SK-N-MC (cell line): ENCODE measurements at regions not wholly inside any gene's neighbourhood (a gene's known extent, or its start where the extent isn't known, plus 50 kb on each side); places are given as distances from the start of the nearest gene placed in this dataset.
"Not testable (repeated sequence)": the region's sequence is repeated elsewhere in the genome, so short reads cannot be mapped to it uniquely, and the experiment has no call there.

Experiments used
- DNase-seq: peaks from one replicate; pipeline ENCODE4 v3.0.0-alpha.2; 2011; ENCODE audit warnings: low read depth, low spot score
- H3K27ac ChIP-seq: fragments of 200-600 bp; sonication (generic); 2 replicates; pipeline ENCODE4 v1.5.1; 2016; ENCODE audit warnings: mixed run types
- H3K36me3 ChIP-seq: fragments of 200-600 bp; sonication (generic); 2 replicates; pipeline ENCODE4 v1.6.1; 2017; ENCODE audit warnings: antibody characterized with exemption, low read length, mixed read lengths; ENCODE audit not compliant: insufficient read depth
- H3K4me3 ChIP-seq: fragments of 200-600 bp; sonication (generic); 2 replicates; pipeline ENCODE4 v1.5.1; 2016
- H3K9ac ChIP-seq: fragments of 200-600 bp; sonication (generic); 2 replicates; pipeline ENCODE4 v1.8.0; 2017; ENCODE audit warnings: mixed run types, mixed read lengths; ENCODE audit not compliant: insufficient read length
- H3K9me3 ChIP-seq: fragments of 200-600 bp; sonication (generic); 2 replicates; pipeline ENCODE4 v1.6.1; 2017; ENCODE audit warnings: low read depth, mild to moderate bottlenecking, antibody characterized with exemption, low read length, moderate library complexity, mixed read lengths
- EZH2 ChIP-seq: fragments of 200-600 bp; sonication (generic); IDR thresholded peaks from one replicate; pipeline ENCODE4 v1.6.1; 2017; ENCODE audit warnings: antibody characterized with exemption
- FOXP2 ChIP-seq: optimal IDR thresholded peaks from 2 replicates; pipeline ENCODE3; 2011; ENCODE audit warnings: mild to moderate bottlenecking, moderate library complexity; ENCODE audit not compliant: insufficient read depth; ENCODE audit errors: extremely low read length, control extremely low read depth
- POLR2AphosphoS5 ChIP-seq: IDR thresholded peaks from 2 replicates; pipeline ENCODE4 v1.6.1; 2012; ENCODE audit warnings: mild to moderate bottlenecking, low read depth, low read length, borderline replicate concordance

DNA sequence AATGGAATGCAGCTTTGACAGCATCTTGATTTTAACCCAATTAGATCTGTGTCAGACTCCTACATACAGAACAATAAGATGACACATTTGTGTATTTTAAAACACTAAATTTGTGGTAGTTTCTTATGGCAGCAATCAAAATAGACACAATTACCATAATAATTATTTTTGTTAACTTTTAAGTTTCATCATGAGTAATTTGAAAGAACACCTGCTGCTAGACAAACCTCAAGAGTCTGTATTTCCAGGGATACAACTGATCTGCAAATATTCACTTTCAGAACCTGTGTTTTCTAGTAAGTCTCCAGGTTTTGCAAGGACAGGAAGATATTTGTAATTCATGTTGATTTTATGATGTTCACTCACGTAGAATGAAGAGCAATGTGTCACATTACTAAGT, 736.8 kb downstream of the DIPK2A start:
- Histone ChIP-seq H3K9ac (no peak overlapping the region), H3K4me3 (no peak overlapping the region), H3K9me3 (peaks cover 4% of the 10 kb centered on the region; the same call in 1 of the 2 replicates), H3K36me3 (no peaks in the 10 kb centered on the region), H3K27ac (no peak overlapping the region)
- TF ChIP-seq EZH2 (no peak), POLR2AphosphoS5 (no peak), FOXP2 (no peak)
- no peak for DNase-seq

GRCh38 chr3:144737281-144737680, 765.7 kb downstream of the DIPK2A start:
- TF ChIP-seq EZH2 (no peak), POLR2AphosphoS5 (no peak), FOXP2 (no peak)

GRCh38 chr3:144743225-144743668, 771.6 kb downstream of the DIPK2A start:
- no peaks in the 10 kb centered on the region for H3K36me3 ChIP-seq
- DNase-seq = no peak
- no peak overlapping the region for H3K4me3 ChIP-seq
- no peak overlapping the region for H3K27ac ChIP-seq
- H3K9me3 ChIP-seq = no peaks in the 10 kb centered on the region
- no peak for TF ChIP-seq POLR2AphosphoS5
- no peak for TF ChIP-seq EZH2
- no peak for TF ChIP-seq FOXP2
- no peak overlapping the region for H3K9ac ChIP-seq

More at GRCh38 chr3:144737281-144737680, 765.7 kb downstream of the DIPK2A start:
- no peaks in the 10 kb centered on the region for H3K36me3 ChIP-seq
- H3K9me3 ChIP-seq = no peaks in the 10 kb centered on the region
- H3K4me3 ChIP-seq = no peak overlapping the region
- no peak overlapping the region for H3K27ac ChIP-seq
- no peak overlapping the region for H3K9ac ChIP-seq
- no peak for DNase-seq

- DNase-seq = no peak
- Histone ChIP-seq H3K9me3 (no peaks in the 10 kb centered on the region), H3K27ac (no peak overlapping the region), H3K36me3 (no peaks in the 10 kb centered on the region), H3K4me3 (no peak overlapping the region), H3K9ac (no peak overlapping the region)
- TF ChIP-seq POLR2AphosphoS5 (no peak), EZH2 (no peak), FOXP2 (no peak)
Measured at GRCh38 chr3:144744473-144744872, 772.9 kb downstream of the DIPK2A start.

- Histone ChIP-seq H3K27ac (no peak overlapping the region), H3K36me3 (no peaks in the 10 kb centered on the region), H3K4me3 (no peak overlapping the region), H3K9me3 (no peaks in the 10 kb centered on the region), H3K9ac (no peak overlapping the region)
- no peak for TF ChIP-seq FOXP2
- no peak for TF ChIP-seq POLR2AphosphoS5
- TF ChIP-seq EZH2 = no peak
- DNase-seq = no peak
Measured at GRCh38 chr3:144746631-144747030, 775.0 kb downstream of the DIPK2A start.

GRCh38 chr3:144749536-144750253, 778.1 kb downstream of the DIPK2A start:
- H3K9me3 ChIP-seq, H3K27ac ChIP-seq, H3K9ac ChIP-seq, H3K36me3 ChIP-seq, DNase-seq, H3K4me3 ChIP-seq: not testable (repeated sequence)

DNA sequence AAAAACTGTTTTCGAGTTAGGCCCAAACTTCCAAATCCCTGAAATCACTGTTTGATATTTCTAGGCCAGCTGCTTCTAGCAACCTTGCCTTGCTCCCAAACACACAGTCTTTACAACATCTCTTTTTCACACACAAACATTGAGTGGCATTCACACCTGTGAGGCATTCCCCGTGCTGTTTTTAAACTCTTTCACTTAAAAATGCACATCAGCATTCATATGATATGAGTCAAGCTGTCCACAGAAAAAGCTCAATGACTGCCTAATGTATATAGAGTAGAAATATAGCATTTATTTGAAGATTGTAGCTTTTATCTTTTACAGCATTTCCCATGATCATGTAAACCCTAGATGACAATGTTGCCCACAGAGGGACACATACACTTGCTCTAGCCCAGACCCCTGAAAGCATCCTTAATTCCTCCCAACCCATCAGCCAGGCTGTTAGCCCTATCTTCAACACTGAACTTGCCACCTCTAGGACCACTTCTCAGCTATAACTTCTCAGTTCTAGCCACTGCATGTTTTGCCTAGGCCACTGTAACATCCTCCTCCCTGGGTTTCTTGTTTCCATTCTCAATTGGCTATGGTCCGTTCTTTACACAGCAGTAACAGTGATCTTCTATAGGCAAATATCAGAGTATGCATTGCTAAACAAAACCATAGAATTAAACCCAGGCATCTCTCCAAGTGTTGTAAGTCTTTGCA, 782.6 kb downstream of the DIPK2A start:
- no peaks in the 10 kb centered on the region for H3K36me3 ChIP-seq
- no peaks in the 10 kb centered on the region for H3K9me3 ChIP-seq
- no peak overlapping the region for H3K4me3 ChIP-seq
- DNase-seq = no peak
- no peak overlapping the region for H3K9ac ChIP-seq
- TF ChIP-seq POLR2AphosphoS5 = no peak
- TF ChIP-seq EZH2 = no peak
- no peak for TF ChIP-seq FOXP2
- no peak overlapping the region for H3K27ac ChIP-seq

DNA sequence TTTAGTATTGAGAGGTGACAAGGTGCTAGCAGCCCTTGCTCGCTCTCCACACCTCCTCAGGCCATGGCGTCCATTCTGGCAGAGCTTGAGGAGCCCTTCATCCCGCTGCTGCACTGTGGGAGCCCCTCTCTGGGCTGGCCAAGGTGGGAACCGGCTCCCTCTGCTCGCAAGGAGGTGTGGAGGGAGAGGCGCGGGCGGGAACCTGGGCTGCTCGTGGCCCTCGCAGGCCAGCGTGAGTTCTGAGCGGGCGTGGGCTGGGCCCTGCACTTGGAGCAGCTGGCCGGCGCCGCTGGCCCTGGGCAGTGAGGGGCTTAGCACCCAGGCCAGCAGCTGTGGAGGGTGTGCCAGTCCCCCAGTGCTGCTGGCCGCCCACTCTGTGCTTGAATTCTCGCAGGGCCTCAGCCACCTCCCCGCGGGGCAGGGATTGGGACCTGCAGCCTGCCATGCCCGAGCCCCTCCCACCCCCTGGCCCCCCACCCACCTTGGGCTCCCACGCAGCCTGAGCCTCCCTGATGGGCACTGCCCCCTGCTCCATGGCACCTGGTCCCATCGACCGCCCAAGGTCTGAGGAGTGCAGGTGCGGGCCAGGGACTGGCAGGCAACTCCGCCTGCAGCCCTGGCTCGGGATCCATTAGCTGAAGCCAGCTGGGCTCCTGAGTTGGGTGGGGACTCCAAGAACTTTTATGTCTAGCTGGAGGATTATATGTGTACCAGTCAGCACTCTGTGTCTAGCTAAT, 785.2 kb downstream of the DIPK2A start:
- Histone ChIP-seq H3K27ac (no peak overlapping the region), H3K9me3 (no peaks in the 10 kb centered on the region), H3K9ac (no peak overlapping the region), H3K36me3 (no peaks in the 10 kb centered on the region), H3K4me3 (no peak overlapping the region)
- TF ChIP-seq EZH2 (no peak), FOXP2 (no peak), POLR2AphosphoS5 (no peak)
- no peak for DNase-seq

- Histone ChIP-seq H3K36me3 (no peaks in the 10 kb centered on the region), H3K27ac (no peak overlapping the region), H3K9ac (no peak overlapping the region), H3K4me3 (no peak overlapping the region), H3K9me3 (no peaks in the 10 kb centered on the region)
- TF ChIP-seq POLR2AphosphoS5 = no peak
- no peak for TF ChIP-seq EZH2
- no peak for TF ChIP-seq FOXP2
- no peak for DNase-seq
Measured at GRCh38 chr3:144760831-144761230, 789.2 kb downstream of the DIPK2A start.
